Tibial artery (tissue), 4 donors: ENCODE measurements at regions not wholly inside any gene's neighbourhood (a gene's known extent, or its start where the extent isn't known, plus 50 kb on each side); places are given as distances from the start of the nearest gene placed in this dataset.

Source experiments
- DNase-seq, 2 donors: peaks; one replicate each; pipeline ENCODE4 v3.0.0-alpha.2; 2019
- H3K27ac ChIP-seq, 2 donors: fragments of 200-600 bp; sonication (generic) in 1 of 2; 1 replicate in 1 of 2; 2 replicates in 1 of 2; pipeline ENCODE4 v1.5.1; 2018 to 2019; ENCODE audit warnings: mild to moderate bottlenecking in 1 of 2
- H3K27me3 ChIP-seq, 2 donors: fragments of 200-600 bp; sonication (generic) in 1 of 2; one replicate each; pipeline versions ENCODE4 v1.5.1 to v1.6.0; 2016 to 2019
- H3K36me3 ChIP-seq, 3 donors: fragments of 200-600 bp; sonication (generic) in 2 of 3; one replicate each; pipeline ENCODE4 v1.5.1; 2016 to 2019; ENCODE audit warnings: mild to moderate bottlenecking in 2 of 3
- H3K4me1 ChIP-seq, 4 donors: fragments of 200-600 bp; sonication (generic) in 2 of 4; 1 replicate in 3 of 4; 2 replicates in 1 of 4; pipeline ENCODE4 v1.5.1; 2016 to 2019
- H3K4me3 ChIP-seq, 2 donors: fragments of 200-600 bp; sonication (generic) in 1 of 2; 1 replicate in 1 of 2; 2 replicates in 1 of 2; pipeline ENCODE4 v1.5.1; 2018 to 2019; ENCODE audit warnings: mild to moderate bottlenecking in 2 of 2
- H3K9me3 ChIP-seq, 3 donors: fragments of 200-600 bp; sonication (generic) in 1 of 3; one replicate each; pipeline ENCODE4 v1.5.1; 2016 to 2019
- CTCF ChIP-seq, 2 experiments: fragments of 200-600 bp in 1 of 2; fragments of 450-650 bp in 1 of 2; IDR thresholded peaks; one replicate each; pipeline ENCODE4 v1.5.1; 2017 to 2019; ENCODE audit warnings: antibody characterized with exemption in 2 of 2, mild to moderate bottlenecking in 1 of 2, moderate library complexity in 1 of 2
- intact Hi-C: fragments of 100-400 bp; cut with DNase I; formaldehyde crosslinking; loops from one replicate; pipeline ENCODE4 v1.15.0; 2023; ENCODE audit warnings: low total_unique reads

GRCh38 chr10:20350509-20350908 is 534.3 kb downstream of the PLXDC2 start:
- H3K4me3 ChIP-seq = no peak overlapping the region
- H3K4me1 ChIP-seq = no peaks in the 10 kb centered on the region
- TF ChIP-seq CTCF (IDR thresholded peaks at IDR 0.05) = no peak
- no peak for DNase-seq
- H3K36me3 ChIP-seq = no peaks in the 10 kb centered on the region
- no peak overlapping the region for H3K27ac ChIP-seq
- intact Hi-C loops = no loop called here
- H3K27me3 ChIP-seq = no peaks in the 10 kb centered on the region
- no peaks in the 10 kb centered on the region for H3K9me3 ChIP-seq

GRCh38 chr10:20343036-20343435 is 526.8 kb downstream of the PLXDC2 start:
- Histone ChIP-seq H3K27ac (no peak overlapping the region), H3K36me3 (no peaks in the 10 kb centered on the region), H3K9me3 (no peaks in the 10 kb centered on the region), H3K4me3 (no peak overlapping the region), H3K4me1 (peaks cover 0 to 6% (median 3%) of the 10 kb centered on the region in 4 donors), H3K27me3 (no peaks in the 10 kb centered on the region)
- TF ChIP-seq CTCF (IDR thresholded peaks at IDR 0.05) = no peak
- no peak for DNase-seq
- intact Hi-C loops = no loop called here
